ENCODE measurements at regions not wholly inside any gene's neighbourhood (a gene's known extent, or its start where the extent isn't known, plus 50 kb on each side); places are given as distances from the start of the nearest gene placed in this dataset.

- Mint-ChIP-seq H3K27me3 (peaks cover 51% of the 10 kb centered on the region), H3K36me3 (ENCODE audit: low read depth) (peaks cover 6% of the 10 kb centered on the region), H3K4me1 (peaks cover 2% of the 10 kb centered on the region), H3K27ac (no peak overlapping the region), H3K4me3 (no peak overlapping the region)
- no peak for DNase-seq
- ATAC-seq, result no peak
- no peaks in the 10 kb centered on the region for H3K9me3 ChIP-seq (ENCODE audit: control insufficient read depth, low read length, poor library complexity, severe bottlenecking)
These were observed 347.0 kb upstream of the SLC30A5 start for GRCh38 chr5:68746643-68747420.

GRCh38 chr5:68747521-68747920 is 346.3 kb upstream of the SLC30A5 start:
- Mint-ChIP-seq H3K36me3 (ENCODE audit: low read depth) (peaks cover 6% of the 10 kb centered on the region), H3K27ac (no peak overlapping the region), H3K4me3 (no peak overlapping the region), H3K4me1 (peaks cover 2% of the 10 kb centered on the region), H3K27me3 (peaks cover 51% of the 10 kb centered on the region)
- ATAC-seq (no peak), DNase-seq (no peak)
- H3K9me3 ChIP-seq (ENCODE audit: control insufficient read depth, low read length, poor library complexity, severe bottlenecking), result no peaks in the 10 kb centered on the region

- Mint-ChIP-seq H3K27ac (no peak overlapping the region), H3K27me3 (peaks cover 46% of the 10 kb centered on the region)
- ATAC-seq, result no peak
These were observed 345.7 kb upstream of the SLC30A5 start for GRCh38 chr5:68748101-68748500.

GRCh38 chr5:68749077-68749476 is 344.7 kb upstream of the SLC30A5 start:
- peaks cover 2% of the 10 kb centered on the region for H3K4me1 Mint-ChIP-seq
- H3K4me3 Mint-ChIP-seq, result no peak overlapping the region
- H3K27me3 Mint-ChIP-seq, result peaks cover 46% of the 10 kb centered on the region
- no peaks in the 10 kb centered on the region for H3K9me3 ChIP-seq (ENCODE audit: control insufficient read depth, low read length, poor library complexity, severe bottlenecking)
- peaks cover 6% of the 10 kb centered on the region for H3K36me3 Mint-ChIP-seq (ENCODE audit: low read depth)
- no peak for DNase-seq
- no peak overlapping the region for H3K27ac Mint-ChIP-seq
- ATAC-seq, result no peak

More at GRCh38 chr5:68748101-68748500, 345.7 kb upstream of the SLC30A5 start:
- peaks cover 6% of the 10 kb centered on the region for H3K36me3 Mint-ChIP-seq (ENCODE audit: low read depth)
- no peak for DNase-seq
- H3K4me3 Mint-ChIP-seq, result no peak overlapping the region
- H3K4me1 Mint-ChIP-seq, result peaks cover 2% of the 10 kb centered on the region
- no peaks in the 10 kb centered on the region for H3K9me3 ChIP-seq (ENCODE audit: control insufficient read depth, low read length, poor library complexity, severe bottlenecking)

GRCh38 chr5:68749631-68750030 is 344.2 kb upstream of the SLC30A5 start:
- DNase-seq (no peak), ATAC-seq (no peak)
- H3K9me3 ChIP-seq (ENCODE audit: control insufficient read depth, low read length, poor library complexity, severe bottlenecking), result no peaks in the 10 kb centered on the region
- Mint-ChIP-seq H3K36me3 (ENCODE audit: low read depth) (peaks cover 6% of the 10 kb centered on the region), H3K27ac (no peak overlapping the region), H3K4me3 (no peak overlapping the region), H3K27me3 (peaks cover 46% of the 10 kb centered on the region), H3K4me1 (peaks cover 2% of the 10 kb centered on the region)

- DNase-seq, result no peak
- H3K4me1 Mint-ChIP-seq, result peaks cover 2% of the 10 kb centered on the region
- peaks cover 6% of the 10 kb centered on the region for H3K36me3 Mint-ChIP-seq (ENCODE audit: low read depth)
- H3K27ac Mint-ChIP-seq, result no peak overlapping the region
- H3K4me3 Mint-ChIP-seq, result no peak overlapping the region
- no peak for ATAC-seq
- no peaks in the 10 kb centered on the region for H3K9me3 ChIP-seq (ENCODE audit: control insufficient read depth, low read length, poor library complexity, severe bottlenecking)
- H3K27me3 Mint-ChIP-seq, result peaks cover 53% of the 10 kb centered on the region
These were observed 342.2 kb upstream of the SLC30A5 start for GRCh38 chr5:68751661-68752060.

GRCh38 chr5:68754536-68754935 is 339.3 kb upstream of the SLC30A5 start:
- Mint-ChIP-seq H3K4me3 (no peak overlapping the region), H3K4me1 (peaks cover 2% of the 10 kb centered on the region), H3K27ac (no peak overlapping the region), H3K27me3 (peaks cover 33% of the 10 kb centered on the region), H3K36me3 (ENCODE audit: low read depth) (peaks cover 4% of the 10 kb centered on the region)
- DNase-seq, result no peak
- no peak for ATAC-seq
- H3K9me3 ChIP-seq (ENCODE audit: control insufficient read depth, low read length, poor library complexity, severe bottlenecking), result no peaks in the 10 kb centered on the region

GRCh38 chr5:68755293-68755692 is 338.5 kb upstream of the SLC30A5 start:
- H3K4me3 Mint-ChIP-seq, result no peak overlapping the region
- DNase-seq, result no peak
- H3K27ac Mint-ChIP-seq, result no peak overlapping the region
- peaks cover 4% of the 10 kb centered on the region for H3K36me3 Mint-ChIP-seq (ENCODE audit: low read depth)
- H3K9me3 ChIP-seq (ENCODE audit: control insufficient read depth, low read length, poor library complexity, severe bottlenecking), result no peaks in the 10 kb centered on the region
- no peaks in the 10 kb centered on the region for H3K4me1 Mint-ChIP-seq
- H3K27me3 Mint-ChIP-seq, result peaks cover 25% of the 10 kb centered on the region
- ATAC-seq, result no peak

GRCh38 chr5:68757006-68757405 is 336.8 kb upstream of the SLC30A5 start:
- Mint-ChIP-seq H3K36me3 (ENCODE audit: low read depth) (no peaks in the 10 kb centered on the region), H3K4me3 (no peak overlapping the region), H3K4me1 (no peaks in the 10 kb centered on the region), H3K27ac (no peak overlapping the region), H3K27me3 (peaks cover 8% of the 10 kb centered on the region)
- DNase-seq, result no peak
- no peak for ATAC-seq
- H3K9me3 ChIP-seq (ENCODE audit: control insufficient read depth, low read length, poor library complexity, severe bottlenecking), result no peaks in the 10 kb centered on the region

- no peak overlapping the region for H3K4me3 Mint-ChIP-seq
- H3K27ac Mint-ChIP-seq, result no peak overlapping the region
- H3K9me3 ChIP-seq (ENCODE audit: control insufficient read depth, low read length, poor library complexity, severe bottlenecking), result no peaks in the 10 kb centered on the region
- no peak for ATAC-seq
- DNase-seq, result no peak
- H3K36me3 Mint-ChIP-seq (ENCODE audit: low read depth), result no peaks in the 10 kb centered on the region
- H3K4me1 Mint-ChIP-seq, result no peaks in the 10 kb centered on the region
- peaks cover 7% of the 10 kb centered on the region for H3K27me3 Mint-ChIP-seq
These were observed 336.1 kb upstream of the SLC30A5 start for GRCh38 chr5:68757626-68758212.

GRCh38 chr5:68759593-68759992 is 334.2 kb upstream of the SLC30A5 start:
- H3K4me1 Mint-ChIP-seq, result no peaks in the 10 kb centered on the region
- ATAC-seq, result no peak
- no peak for DNase-seq

GRCh38 chr5:68762201-68762600 is 331.6 kb upstream of the SLC30A5 start:
- Mint-ChIP-seq H3K4me3 (no peak overlapping the region), H3K27me3 (peaks cover 9% of the 10 kb centered on the region), H3K36me3 (ENCODE audit: low read depth) (no peaks in the 10 kb centered on the region), H3K27ac (no peak overlapping the region), H3K4me1 (no peaks in the 10 kb centered on the region)
- H3K9me3 ChIP-seq (ENCODE audit: control insufficient read depth, low read length, poor library complexity, severe bottlenecking), result no peaks in the 10 kb centered on the region
- ATAC-seq (no peak), DNase-seq (no peak)

More at GRCh38 chr5:68759593-68759992, 334.2 kb upstream of the SLC30A5 start:
- H3K36me3 Mint-ChIP-seq (ENCODE audit: low read depth), result no peaks in the 10 kb centered on the region
- H3K9me3 ChIP-seq (ENCODE audit: control insufficient read depth, low read length, poor library complexity, severe bottlenecking), result no peaks in the 10 kb centered on the region
- H3K4me3 Mint-ChIP-seq, result no peak overlapping the region
- peaks cover 7% of the 10 kb centered on the region for H3K27me3 Mint-ChIP-seq
- H3K27ac Mint-ChIP-seq, result no peak overlapping the region

- DNase-seq, result no peak
- peaks cover 9% of the 10 kb centered on the region for H3K27me3 Mint-ChIP-seq
- no peak overlapping the region for H3K27ac Mint-ChIP-seq
- no peak overlapping the region for H3K4me3 Mint-ChIP-seq
- no peaks in the 10 kb centered on the region for H3K4me1 Mint-ChIP-seq
- no peak for ATAC-seq
- no peaks in the 10 kb centered on the region for H3K36me3 Mint-ChIP-seq (ENCODE audit: low read depth)
- H3K9me3 ChIP-seq (ENCODE audit: control insufficient read depth, low read length, poor library complexity, severe bottlenecking), result no peaks in the 10 kb centered on the region
These were observed 326.8 kb upstream of the SLC30A5 start for GRCh38 chr5:68766952-68767464.

GRCh38 chr5:68770551-68770950 is 323.3 kb upstream of the SLC30A5 start:
- no peaks in the 10 kb centered on the region for H3K36me3 Mint-ChIP-seq (ENCODE audit: low read depth)
- H3K4me1 Mint-ChIP-seq, result no peaks in the 10 kb centered on the region
- no peak overlapping the region for H3K27ac Mint-ChIP-seq
- H3K4me3 Mint-ChIP-seq, result no peak overlapping the region
- DNase-seq, result no peak
- peaks cover 9% of the 10 kb centered on the region for H3K27me3 Mint-ChIP-seq
- no peaks in the 10 kb centered on the region for H3K9me3 ChIP-seq (ENCODE audit: control insufficient read depth, low read length, poor library complexity, severe bottlenecking)
- no peak for ATAC-seq
